Neural cell (in vitro differentiated cells): ENCODE measurements at regions not wholly inside any gene's neighbourhood (a gene's known extent, or its start where the extent isn't known, plus 50 kb on each side); places are given as distances from the start of the nearest gene placed in this dataset.

ENCODE experiments used
- RAD21 ChIP-seq: fragments of 450-650 bp; conservative IDR thresholded peaks from 2 replicates; pipeline ENCODE4 v1.6.1; 2014; ENCODE audit warnings: antibody characterized with exemption, mild to moderate bottlenecking, moderate library complexity
- TF ChIP-seq, protein P1 (sequence below): fragments of 450-650 bp; IDR thresholded peaks from 2 replicates; pipeline ENCODE4 v1.5.1; 2014; ENCODE audit warnings: antibody characterized with exemption, mild to moderate bottlenecking, moderate library complexity; ENCODE audit not compliant: poor library complexity, severe bottlenecking

- TF ChIP-seq, protein P1, sequence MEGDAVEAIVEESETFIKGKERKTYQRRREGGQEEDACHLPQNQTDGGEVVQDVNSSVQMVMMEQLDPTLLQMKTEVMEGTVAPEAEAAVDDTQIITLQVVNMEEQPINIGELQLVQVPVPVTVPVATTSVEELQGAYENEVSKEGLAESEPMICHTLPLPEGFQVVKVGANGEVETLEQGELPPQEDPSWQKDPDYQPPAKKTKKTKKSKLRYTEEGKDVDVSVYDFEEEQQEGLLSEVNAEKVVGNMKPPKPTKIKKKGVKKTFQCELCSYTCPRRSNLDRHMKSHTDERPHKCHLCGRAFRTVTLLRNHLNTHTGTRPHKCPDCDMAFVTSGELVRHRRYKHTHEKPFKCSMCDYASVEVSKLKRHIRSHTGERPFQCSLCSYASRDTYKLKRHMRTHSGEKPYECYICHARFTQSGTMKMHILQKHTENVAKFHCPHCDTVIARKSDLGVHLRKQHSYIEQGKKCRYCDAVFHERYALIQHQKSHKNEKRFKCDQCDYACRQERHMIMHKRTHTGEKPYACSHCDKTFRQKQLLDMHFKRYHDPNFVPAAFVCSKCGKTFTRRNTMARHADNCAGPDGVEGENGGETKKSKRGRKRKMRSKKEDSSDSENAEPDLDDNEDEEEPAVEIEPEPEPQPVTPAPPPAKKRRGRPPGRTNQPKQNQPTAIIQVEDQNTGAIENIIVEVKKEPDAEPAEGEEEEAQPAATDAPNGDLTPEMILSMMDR: no peak
- TF ChIP-seq RAD21: no peak
Observed at GRCh38 chr4:72677886-72678285, 108.9 kb upstream of the ADAMTS3 start.
